Common myeloid progenitor, CD34-positive (primary cell): ENCODE measurements at regions not wholly inside any gene's neighbourhood (a gene's known extent, or its start where the extent isn't known, plus 50 kb on each side); places are given as distances from the start of the nearest gene placed in this dataset.

Source experiments
- CTCF ChIA-PET: fragments of 350-600 bp; sonication (Branson Sonifier 250); formaldehyde crosslinking; loops from one replicate; lab custom pipeline; 2021; ENCODE audit warnings: antibody characterized with exemption; lab: Charles Lee
- POLR2A ChIA-PET: fragments of 350-600 bp; sonication (Branson Sonifier 250); formaldehyde crosslinking; loops from one replicate; lab custom pipeline; 2021; ENCODE audit warnings: antibody characterized with exemption; lab: Charles Lee
- DNase-seq, 3 donors: peaks; one replicate each; pipeline versions ENCODE4 v3.0.0 to v3.0.0-alpha.2; 2013
- H3K27ac ChIP-seq, 2 experiments: 1 replicate in 1 of 2; 2 replicates in 1 of 2; pipeline ENCODE4 v1.7.0; 2013; ENCODE audit warnings: inconsistent platforms in 2 of 2, low read length in 2 of 2, mild to moderate bottlenecking in 2 of 2, low read depth in 1 of 2, moderate library complexity in 1 of 2; ENCODE audit not compliant: severe bottlenecking in 2 of 2, insufficient read depth in 1 of 2, poor library complexity in 1 of 2
- H3K27me3 ChIP-seq, 5 experiments: replicated peaks in 2 of 5; 1 replicate in 3 of 5; 2 replicates in 2 of 5; pipeline versions ENCODE4 v1.6.1 to v1.7.0; 2013; ENCODE audit warnings: low read length in 4 of 5, mild to moderate bottlenecking in 2 of 5, moderate library complexity in 2 of 5, inconsistent platforms in 1 of 5; ENCODE audit not compliant: insufficient read depth in 5 of 5, control insufficient read depth in 4 of 5
- H3K36me3 ChIP-seq, 4 experiments: 1 replicate in 2 of 4; 2 replicates in 2 of 4; pipeline versions ENCODE4 v1.6.1 to v1.7.0; 2013; ENCODE audit warnings: low read length in 3 of 4, control low read depth in 1 of 4, mild to moderate bottlenecking in 1 of 4; ENCODE audit not compliant: control insufficient read depth in 4 of 4, insufficient read depth in 4 of 4
- H3K4me1 ChIP-seq, 4 experiments: 1 replicate in 3 of 4; 2 replicates in 1 of 4; pipeline versions ENCODE4 v1.6.1 to v1.7.1; 2013; ENCODE audit warnings: low read length in 3 of 4, mild to moderate bottlenecking in 3 of 4, control low read depth in 1 of 4, inconsistent platforms in 1 of 4, moderate library complexity in 1 of 4; ENCODE audit not compliant: control insufficient read depth in 4 of 4, insufficient read depth in 4 of 4; ENCODE audit errors: control extremely low read depth in 1 of 4
- H3K4me3 ChIP-seq, 7 experiments: 1 replicate in 4 of 7; 2 replicates in 3 of 7; pipeline versions ENCODE4 v1.5.1 to v1.7.0; 2013; ENCODE audit warnings: mild to moderate bottlenecking in 7 of 7, low read length in 6 of 7, moderate library complexity in 6 of 7, inconsistent platforms in 2 of 7, low read depth in 2 of 7, control low read depth in 1 of 7; ENCODE audit not compliant: insufficient read depth in 4 of 7, control insufficient read depth in 1 of 7; ENCODE audit errors: extremely low read depth in 1 of 7
- H3K9me3 ChIP-seq, 5 experiments: 1 replicate in 4 of 5; 2 replicates in 1 of 5; pipeline versions ENCODE4 v1.6.1 to v1.7.1; 2013; ENCODE audit warnings: low read length in 4 of 5, mild to moderate bottlenecking in 2 of 5, inconsistent platforms in 1 of 5, low read depth in 1 of 5, moderate library complexity in 1 of 5; ENCODE audit not compliant: control insufficient read depth in 4 of 5, insufficient read depth in 2 of 5; ENCODE audit errors: control extremely low read depth in 1 of 5
- WGBS: methylation state at CpG from one replicate; pipeline ENCODE4 v1.1.5; 2013; ENCODE audit not compliant: insufficient coverage; 5-methylcytosine and 5-hydroxymethylcytosine counted together

DNA sequence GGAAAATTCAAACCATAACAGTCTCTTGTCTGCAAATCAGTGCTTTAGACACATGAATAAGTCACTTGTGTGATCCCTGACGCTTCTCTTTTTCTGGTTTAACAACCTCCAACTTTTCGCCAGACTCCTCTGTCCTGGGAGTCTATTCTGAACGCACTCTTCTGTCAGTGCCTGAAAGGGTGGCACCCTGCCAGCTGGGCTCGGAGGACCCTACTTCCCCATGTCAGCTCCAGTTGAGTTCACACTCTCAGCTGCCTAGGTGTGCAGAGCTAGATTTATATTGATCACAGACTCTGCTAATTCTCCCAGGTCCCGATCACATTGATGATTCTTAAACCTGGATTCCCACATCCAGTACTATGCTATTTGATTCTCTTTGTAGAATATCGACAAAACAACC lies 649.1 kb downstream of the BNC2 start:
- POLR2A ChIA-PET, result no interaction called here
- Histone ChIP-seq H3K9me3 (no peaks in the 10 kb centered on the region), H3K27me3 (peaks cover 0 to 4% (median 0%) of the 10 kb centered on the region in 5 experiments), H3K4me3 (no peak overlapping the region), H3K4me1 (no peaks in the 10 kb centered on the region), H3K27ac (no peak overlapping the region), H3K36me3 (no peaks in the 10 kb centered on the region)
- DNase-seq, result peak in 2 of 3 donors; percentile 7 to 19
- WGBS, result 47% methylated on average over 6 of the region's 6 CpGs
- CTCF ChIA-PET, result no interaction called here

DNA sequence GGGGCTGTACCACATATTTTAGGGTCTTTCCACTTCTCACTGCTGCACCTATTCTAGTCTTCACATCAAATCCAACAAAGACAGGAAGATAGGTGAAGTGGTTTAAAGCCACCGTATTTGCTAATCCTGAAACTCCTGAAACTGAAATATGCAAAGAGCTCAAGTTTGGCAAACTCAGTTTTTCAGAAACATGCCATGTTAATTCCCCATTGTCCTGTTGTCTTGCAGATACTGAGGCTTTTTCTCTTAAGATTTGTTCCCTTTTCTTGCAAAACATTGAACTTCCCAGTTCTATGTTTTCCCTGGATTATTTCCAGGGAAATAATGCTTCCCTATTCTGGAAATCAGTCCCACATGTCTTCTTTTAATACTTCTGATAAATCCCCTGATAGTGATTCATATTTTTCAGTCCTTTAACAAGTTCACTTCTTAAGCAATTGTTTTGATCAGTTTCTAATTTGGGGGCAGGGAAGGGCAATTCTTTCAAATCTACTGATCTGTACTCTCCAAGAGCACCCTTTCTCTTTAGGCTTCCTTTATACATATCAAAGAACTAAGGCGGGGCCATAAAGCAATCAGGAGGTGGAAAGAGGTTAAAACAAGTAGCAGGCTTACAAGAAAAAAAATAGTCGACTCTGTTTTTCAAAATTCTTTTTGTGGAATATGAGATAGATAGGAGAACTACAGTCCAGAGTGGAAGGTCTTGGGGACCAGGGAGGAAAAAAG lies 648.5 kb downstream of the BNC2 start:
- Histone ChIP-seq H3K36me3 (no peaks in the 10 kb centered on the region), H3K4me3 (no peak overlapping the region), H3K27ac (no peak overlapping the region), H3K27me3 (peaks cover 0 to 4% (median 0%) of the 10 kb centered on the region in 5 experiments), H3K4me1 (no peaks in the 10 kb centered on the region), H3K9me3 (no peaks in the 10 kb centered on the region)
- CTCF ChIA-PET, result no interaction called here
- no peak for DNase-seq
- POLR2A ChIA-PET, result no interaction called here
- 90% methylated on average over 2 of the region's 3 CpGs for WGBS

- DNase-seq, result no peak
- CTCF ChIA-PET, result no interaction called here
- POLR2A ChIA-PET, result no interaction called here
- Histone ChIP-seq H3K27ac (no peak overlapping the region), H3K9me3 (no peaks in the 10 kb centered on the region), H3K27me3 (peaks cover 0 to 4% (median 0%) of the 10 kb centered on the region in 5 experiments), H3K4me3 (no peak overlapping the region), H3K4me1 (no peaks in the 10 kb centered on the region), H3K36me3 (no peaks in the 10 kb centered on the region)
- 97% methylated on average over 16 of the region's 17 CpGs for WGBS
Observed at GRCh38 chr9:16223074-16223871, 647.2 kb downstream of the BNC2 start.

DNA sequence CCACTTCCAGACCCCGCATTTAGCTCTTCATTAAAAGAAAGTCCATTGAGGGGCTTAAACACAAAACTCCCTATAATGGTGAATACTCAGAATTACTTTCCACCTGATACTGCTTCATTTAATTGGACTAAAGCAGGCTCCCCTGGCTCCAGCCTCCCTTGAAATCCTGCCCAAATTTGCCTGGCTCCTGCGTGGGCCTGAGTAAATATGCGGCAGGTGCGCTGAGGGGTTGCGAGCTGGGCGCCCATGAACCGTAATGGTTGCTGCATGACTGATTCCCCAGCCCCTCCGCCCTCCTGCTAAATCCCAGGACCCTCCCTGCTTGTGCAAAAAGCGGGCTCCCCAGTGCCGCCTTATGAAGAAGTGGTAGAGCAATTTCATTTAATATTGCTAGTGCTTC lies 639.7 kb downstream of the BNC2 start:
- DNase-seq, result no peak
- POLR2A ChIA-PET, result no interaction called here

GRCh38 chr9:16236311-16236710 lies 634.2 kb downstream of the BNC2 start:
- Histone ChIP-seq H3K27ac (no peak overlapping the region), H3K27me3 (peaks cover 0 to 2% (median 0%) of the 10 kb centered on the region in 5 experiments), H3K36me3 (no peaks in the 10 kb centered on the region), H3K4me3 (no peak overlapping the region), H3K9me3 (peaks cover 0 to 22% (median 13%) of the 10 kb centered on the region in 5 experiments), H3K4me1 (no peaks in the 10 kb centered on the region)
- no peak for DNase-seq
- ChIA-PET POLR2A (no interaction called here), CTCF (no interaction called here)
- WGBS, result 96% methylated on average over 4 of the region's 8 CpGs

More for the DNA sequence above, 639.7 kb downstream of the BNC2 start:
- Histone ChIP-seq H3K4me3 (no peak overlapping the region), H3K27me3 (no peaks in the 10 kb centered on the region), H3K4me1 (no peaks in the 10 kb centered on the region), H3K36me3 (no peaks in the 10 kb centered on the region), H3K9me3 (peaks cover 0 to 18% (median 13%) of the 10 kb centered on the region in 5 experiments), H3K27ac (no peak overlapping the region)
- WGBS, result 98% methylated on average over 9 of the region's 10 CpGs
- CTCF ChIA-PET, result interaction anchor here (1.5 kb wide), 1 partner anchor 14 kb away, joined by 4 read pairs; no protein-coding TSS in a partner anchor

DNA sequence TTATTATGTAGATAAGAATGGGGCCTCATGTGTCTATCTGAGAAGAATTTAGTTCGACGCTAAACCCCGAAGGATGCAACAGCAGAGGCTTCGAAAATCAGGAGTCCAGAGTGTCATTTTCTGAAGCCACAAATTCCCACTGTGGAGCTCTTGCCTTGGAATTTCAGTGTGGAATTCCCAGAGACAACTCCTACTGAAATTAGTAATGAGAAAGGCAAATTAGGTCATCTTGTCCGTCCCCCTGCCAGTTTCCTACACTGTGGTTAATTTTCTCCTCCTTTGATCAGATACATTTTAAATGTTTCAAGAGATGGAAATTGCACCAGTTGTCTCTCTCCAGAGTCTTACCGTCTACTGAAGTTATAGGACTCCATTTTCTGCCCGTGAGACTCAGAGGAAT lies 633.6 kb downstream of the BNC2 start:
- Histone ChIP-seq H3K27me3 (peaks cover 0 to 2% (median 0%) of the 10 kb centered on the region in 5 experiments), H3K4me1 (no peaks in the 10 kb centered on the region), H3K4me3 (no peak overlapping the region), H3K9me3 (peaks cover 0 to 22% (median 13%) of the 10 kb centered on the region in 5 experiments), H3K27ac (no peak overlapping the region), H3K36me3 (no peaks in the 10 kb centered on the region)
- WGBS, result 98% methylated on average over 5 of the region's 7 CpGs
- ChIA-PET CTCF (no interaction called here), POLR2A (no interaction called here)
- DNase-seq, result no peak

DNA sequence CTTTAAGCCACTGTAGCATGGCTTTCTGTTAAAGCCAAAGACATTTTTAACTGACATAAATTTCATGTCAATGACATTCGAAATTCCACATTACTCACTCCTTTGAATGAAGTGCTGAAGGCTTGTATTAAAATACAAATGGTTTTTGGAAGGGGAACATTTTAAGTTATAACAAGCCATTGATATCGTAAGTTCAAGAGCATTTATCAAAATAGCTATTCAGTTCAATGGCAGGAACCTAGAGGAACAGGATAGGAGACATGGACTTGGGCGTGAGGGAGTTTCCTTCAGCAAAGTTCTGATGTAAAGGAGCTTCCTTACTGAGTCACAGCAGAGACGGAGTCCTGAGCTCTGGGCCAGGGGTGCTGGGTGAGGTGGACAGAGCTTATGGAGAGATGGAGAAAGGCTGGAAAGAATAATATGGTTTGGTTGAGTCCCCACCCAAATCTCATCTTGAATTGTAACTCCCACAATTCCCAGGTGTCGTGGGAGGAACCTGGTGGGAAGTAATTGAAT lies 631.8 kb downstream of the BNC2 start:
- ChIA-PET POLR2A (no interaction called here), CTCF (no interaction called here)
- Histone ChIP-seq H3K9me3 (peaks cover 0 to 16% (median 9%) of the 10 kb centered on the region in 5 experiments), H3K27ac (no peak overlapping the region), H3K4me1 (no peaks in the 10 kb centered on the region), H3K4me3 (no peak overlapping the region), H3K27me3 (peaks cover 0 to 2% (median 0%) of the 10 kb centered on the region in 5 experiments), H3K36me3 (no peaks in the 10 kb centered on the region)
- DNase-seq, result no peak
- 97% methylated on average over 3 of the region's 5 CpGs for WGBS
